MCF 10A (cell line): ENCODE measurements at regions not wholly inside any gene's neighbourhood (a gene's known extent, or its start where the extent isn't known, plus 50 kb on each side); places are given as distances from the start of the nearest gene placed in this dataset.

Experiments used
- BruUV-seq: library from RNA; stranded (reverse); fragments of 400-500 nt; replicated peaks from 2 replicates; lab custom pipeline; 2021; lab: Mats Ljungman, UMichigan
- CTCF ChIA-PET: fragments of 300-600 bp; sonication (Branson Sonifier 250); formaldehyde crosslinking; extraction: SDS; loops from one replicate; lab custom pipeline; 2021; ENCODE audit warnings: antibody characterized with exemption, inconsistent platforms; lab: Yijun Ruan, JAX
- POLR2A ChIA-PET: fragments of 300-600, 350-650 bp; sonication (Branson Sonifier 250); formaldehyde crosslinking; extraction: SDS; loops from one replicate; lab custom pipeline; 2020; ENCODE audit warnings: antibody characterized with exemption, inconsistent platforms; lab: Yijun Ruan, JAX
- DNase-seq: peaks from one replicate; pipeline ENCODE4 v3.0.0-alpha.2; 2018; ENCODE audit not compliant: unreplicated experiment
- H3K27ac Mint-ChIP-seq: one replicate; pipeline ENCODE4 v1.8.0; 2022; ENCODE audit warnings: mild to moderate bottlenecking, low read depth, mixed read lengths; ENCODE audit not compliant: unreplicated experiment
- H3K27me3 Mint-ChIP-seq: one replicate; pipeline ENCODE4 v1.8.0; 2022; ENCODE audit warnings: mixed read lengths; ENCODE audit not compliant: insufficient read depth, unreplicated experiment
- H3K36me3 Mint-ChIP-seq: one replicate; pipeline ENCODE4 v1.8.0; 2022; ENCODE audit warnings: mild to moderate bottlenecking, moderate library complexity, mixed read lengths; ENCODE audit not compliant: insufficient read depth, unreplicated experiment
- H3K4me1 Mint-ChIP-seq: one replicate; pipeline ENCODE4 v1.8.0; 2022; ENCODE audit warnings: mixed read lengths; ENCODE audit not compliant: insufficient read depth, unreplicated experiment
- H3K4me3 Mint-ChIP-seq: one replicate; pipeline ENCODE4 v1.8.0; 2022; ENCODE audit warnings: mild to moderate bottlenecking, moderate library complexity, mixed read lengths; ENCODE audit not compliant: unreplicated experiment
- H3K9me3 Mint-ChIP-seq: one replicate; pipeline ENCODE4 v1.8.0; 2022; ENCODE audit warnings: mixed read lengths; ENCODE audit not compliant: unreplicated experiment
- CTCF ChIP-seq: fragments of 200-600 bp; IDR thresholded peaks from one replicate; pipeline ENCODE4 v1.8.0; 2022; ENCODE audit warnings: antibody characterized with exemption, mild to moderate bottlenecking; ENCODE audit not compliant: unreplicated experiment
- intact Hi-C: fragments of 100-400 bp; cut with micrococcal nuclease; formaldehyde crosslinking; loops from 2 replicates; pipeline ENCODE4 v1.14.1; 2022

GRCh38 chr21:16866851-16867250, 646.0 kb upstream of the CXADR start:
- TF ChIP-seq CTCF, result no peak
- H3K4me1 Mint-ChIP-seq, result peaks cover 11% of the 10 kb centered on the region
- H3K36me3 Mint-ChIP-seq, result no peaks in the 10 kb centered on the region
- no TSS peak for BruUV-seq
- no peak overlapping the region for H3K4me3 Mint-ChIP-seq
- no peak overlapping the region for H3K27ac Mint-ChIP-seq
- no peaks in the 10 kb centered on the region for H3K27me3 Mint-ChIP-seq
- POLR2A ChIA-PET, result no interaction called here
- no peaks in the 10 kb centered on the region for H3K9me3 Mint-ChIP-seq
- CTCF ChIA-PET, result no interaction called here
- no peak for DNase-seq
- intact Hi-C loops, result no loop called here

- POLR2A ChIA-PET, result no interaction called here
- no TSS peak for BruUV-seq
- Mint-ChIP-seq H3K4me3 (no peak overlapping the region), H3K36me3 (no peaks in the 10 kb centered on the region), H3K9me3 (no peaks in the 10 kb centered on the region), H3K27me3 (no peaks in the 10 kb centered on the region), H3K4me1 (peaks cover 11% of the 10 kb centered on the region), H3K27ac (no peak overlapping the region)
- intact Hi-C loops, result no loop called here
- peak; percentile 52 for DNase-seq
- CTCF ChIA-PET, result no interaction called here
- TF ChIP-seq CTCF, result no peak
Observed at GRCh38 chr21:16870103-16870502, 642.7 kb upstream of the CXADR start.

- no TSS peak for BruUV-seq
Observed at GRCh38 chr21:16872616-16873015, 640.2 kb upstream of the CXADR start.

GRCh38 chr21:16873176-16873575, 639.7 kb upstream of the CXADR start:
- intact Hi-C loops, result no loop called here
- POLR2A ChIA-PET, result interaction anchor here (1.7 kb wide), 1 partner anchor 15 kb away, joined by 3 read pairs; no protein-coding TSS in a partner anchor
- CTCF ChIA-PET, result no interaction called here
- no peaks in the 10 kb centered on the region for H3K9me3 Mint-ChIP-seq
- H3K36me3 Mint-ChIP-seq, result no peaks in the 10 kb centered on the region
- no peak overlapping the region for H3K27ac Mint-ChIP-seq
- BruUV-seq, result no TSS peak
- no peak for DNase-seq
- no peaks in the 10 kb centered on the region for H3K27me3 Mint-ChIP-seq
- peaks cover 11% of the 10 kb centered on the region for H3K4me1 Mint-ChIP-seq
- H3K4me3 Mint-ChIP-seq, result no peak overlapping the region
- no peak for TF ChIP-seq CTCF

More at GRCh38 chr21:16872616-16873015, 640.2 kb upstream of the CXADR start:
- ChIA-PET CTCF (no interaction called here), POLR2A (no interaction called here)
- H3K4me3 Mint-ChIP-seq, result no peak overlapping the region
- intact Hi-C loops, result no loop called here
- peaks cover 11% of the 10 kb centered on the region for H3K4me1 Mint-ChIP-seq
- no peaks in the 10 kb centered on the region for H3K27me3 Mint-ChIP-seq
- no peak for TF ChIP-seq CTCF
- H3K27ac Mint-ChIP-seq, result no peak overlapping the region
- DNase-seq, result no peak
- H3K36me3 Mint-ChIP-seq, result no peaks in the 10 kb centered on the region
- no peaks in the 10 kb centered on the region for H3K9me3 Mint-ChIP-seq
